ENCODE measurements at regions not wholly inside any gene's neighbourhood (a gene's known extent, or its start where the extent isn't known, plus 50 kb on each side); places are given as distances from the start of the nearest gene placed in this dataset.

DNA sequence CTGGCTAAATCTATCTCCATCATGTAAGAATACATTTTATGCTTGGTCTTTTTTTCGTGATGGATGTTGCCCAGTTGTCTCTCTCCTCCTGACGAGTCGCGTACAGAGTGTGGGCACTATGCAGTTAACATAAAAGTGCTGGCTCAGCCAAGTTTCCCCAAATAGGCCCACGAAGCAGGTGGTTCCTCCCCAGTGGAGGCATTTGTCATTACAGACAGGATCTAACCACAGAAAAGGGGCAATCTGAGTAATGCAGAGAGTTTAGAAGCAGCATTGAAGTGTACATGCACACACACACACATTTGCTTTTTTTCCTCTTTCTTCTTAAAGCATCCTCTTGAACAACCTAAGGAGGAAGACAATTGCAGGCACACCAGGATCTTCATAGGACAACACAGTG lies 188.7 kb upstream of the VCX start:
- WGBS, 2 donors: 63 to 69% methylated on average over 5 of the region's 5 CpGs
- Histone ChIP-seq H3K27ac (ENCODE audit: low read depth in 1 of 2, low read length in 1 of 2) (no peak overlapping the region), H3K9ac (ENCODE audit: insufficient read depth in 1 of 2, low read length in 2 of 2) (no peak overlapping the region), H3K36me3 (ENCODE audit: control insufficient read depth in 4 of 4, insufficient read depth in 4 of 4, low read length in 4 of 4) (no peaks in the 10 kb centered on the region), H3K9me3 (ENCODE audit: control insufficient read depth in 4 of 4, insufficient read depth in 3 of 4, low read length in 3 of 4) (peaks cover 0 to 23% (median 3%) of the 10 kb centered on the region in 4 donors), H3K4me1 (ENCODE audit: control insufficient read depth in 5 of 5, insufficient read depth in 5 of 5, low read length in 5 of 5) (no peaks in the 10 kb centered on the region), H3K27me3 (ENCODE audit: control insufficient read depth in 3 of 3, insufficient read depth in 3 of 3, low read length in 2 of 3) (peaks cover 0 to 11% (median 2%) of the 10 kb centered on the region in 3 donors), H3K4me3 (no peak overlapping the region)
- TF ChIP-seq, protein P1, sequence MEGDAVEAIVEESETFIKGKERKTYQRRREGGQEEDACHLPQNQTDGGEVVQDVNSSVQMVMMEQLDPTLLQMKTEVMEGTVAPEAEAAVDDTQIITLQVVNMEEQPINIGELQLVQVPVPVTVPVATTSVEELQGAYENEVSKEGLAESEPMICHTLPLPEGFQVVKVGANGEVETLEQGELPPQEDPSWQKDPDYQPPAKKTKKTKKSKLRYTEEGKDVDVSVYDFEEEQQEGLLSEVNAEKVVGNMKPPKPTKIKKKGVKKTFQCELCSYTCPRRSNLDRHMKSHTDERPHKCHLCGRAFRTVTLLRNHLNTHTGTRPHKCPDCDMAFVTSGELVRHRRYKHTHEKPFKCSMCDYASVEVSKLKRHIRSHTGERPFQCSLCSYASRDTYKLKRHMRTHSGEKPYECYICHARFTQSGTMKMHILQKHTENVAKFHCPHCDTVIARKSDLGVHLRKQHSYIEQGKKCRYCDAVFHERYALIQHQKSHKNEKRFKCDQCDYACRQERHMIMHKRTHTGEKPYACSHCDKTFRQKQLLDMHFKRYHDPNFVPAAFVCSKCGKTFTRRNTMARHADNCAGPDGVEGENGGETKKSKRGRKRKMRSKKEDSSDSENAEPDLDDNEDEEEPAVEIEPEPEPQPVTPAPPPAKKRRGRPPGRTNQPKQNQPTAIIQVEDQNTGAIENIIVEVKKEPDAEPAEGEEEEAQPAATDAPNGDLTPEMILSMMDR (IDR thresholded peaks at IDR 0.05; ENCODE audit: control extremely low read depth, extremely low read depth): no peak
- ATAC-seq (ENCODE audit: insufficient read depth, low FRiP score) (no peak), DNase-seq (no peak)

DNA sequence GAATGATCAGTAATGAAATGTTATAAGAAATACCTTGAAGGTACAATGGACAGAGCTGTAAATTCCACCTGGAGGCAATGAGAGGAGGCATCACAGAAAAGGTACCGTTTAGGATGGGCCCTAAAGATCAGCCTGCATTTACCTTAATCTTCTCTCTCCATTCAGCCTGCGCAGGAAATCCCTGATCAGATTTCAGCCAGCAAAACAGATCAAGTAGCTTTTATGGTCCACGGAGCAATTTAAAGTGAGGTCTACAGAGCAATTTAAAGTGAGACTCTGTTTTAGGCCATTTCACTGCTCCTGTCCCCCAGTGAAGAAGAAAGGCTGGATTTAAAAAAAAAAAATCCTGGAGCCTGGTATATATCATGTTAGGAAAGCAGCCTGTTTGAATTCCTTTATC lies 195.1 kb upstream of the VCX start:
- H3K9ac ChIP-seq (ENCODE audit: insufficient read depth in 1 of 2, low read length in 2 of 2): no peak overlapping the region
- no peak for ATAC-seq (ENCODE audit: insufficient read depth, low FRiP score)
- peaks cover 0 to 28% (median 2%) of the 10 kb centered on the region in 3 donors for H3K27me3 ChIP-seq (ENCODE audit: control insufficient read depth in 3 of 3, insufficient read depth in 3 of 3, low read length in 2 of 3)
- H3K9me3 ChIP-seq (ENCODE audit: control insufficient read depth in 4 of 4, insufficient read depth in 3 of 4, low read length in 3 of 4): peaks cover 0 to 6% (median 0%) of the 10 kb centered on the region in 4 donors
- H3K4me3 ChIP-seq: no peak overlapping the region
- H3K4me1 ChIP-seq (ENCODE audit: control insufficient read depth in 5 of 5, insufficient read depth in 5 of 5, low read length in 5 of 5): no peaks in the 10 kb centered on the region
- 17 to 27% methylated on average over 3 of the region's 3 CpGs for WGBS, 2 donors
- DNase-seq: no peak
- TF ChIP-seq, protein P1 (IDR thresholded peaks at IDR 0.05; ENCODE audit: control extremely low read depth, extremely low read depth): no peak
- no peak overlapping the region for H3K27ac ChIP-seq (ENCODE audit: low read depth in 1 of 2, low read length in 1 of 2)
- H3K36me3 ChIP-seq (ENCODE audit: control insufficient read depth in 4 of 4, insufficient read depth in 4 of 4, low read length in 4 of 4): no peaks in the 10 kb centered on the region

DNA sequence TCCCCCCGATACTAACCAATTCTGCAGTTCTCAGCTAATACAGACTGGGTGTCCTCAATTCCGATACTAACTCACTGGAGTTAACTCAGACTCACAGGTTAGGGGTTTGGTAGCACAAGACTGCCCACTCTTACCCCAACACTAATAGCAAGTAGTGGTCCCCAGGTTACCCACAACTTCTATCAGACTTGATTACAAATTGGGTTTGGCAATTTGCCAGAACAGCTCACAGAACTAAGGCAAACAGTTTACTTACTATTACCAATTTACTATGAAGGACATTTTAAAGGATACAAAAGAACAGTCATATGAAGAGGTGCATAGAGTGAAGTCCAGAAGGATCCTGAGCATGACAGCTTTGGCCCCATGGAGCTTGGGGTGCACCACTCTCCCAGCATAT lies 201.8 kb upstream of the VCX start:
- ATAC-seq (ENCODE audit: insufficient read depth, low FRiP score) (no peak), DNase-seq (no peak)
- Histone ChIP-seq H3K9me3 (ENCODE audit: control insufficient read depth in 4 of 4, insufficient read depth in 3 of 4, low read length in 3 of 4) (no peaks in the 10 kb centered on the region), H3K4me1 (ENCODE audit: control insufficient read depth in 5 of 5, insufficient read depth in 5 of 5, low read length in 5 of 5) (no peaks in the 10 kb centered on the region), H3K36me3 (ENCODE audit: control insufficient read depth in 4 of 4, insufficient read depth in 4 of 4, low read length in 4 of 4) (no peaks in the 10 kb centered on the region), H3K27ac (ENCODE audit: low read depth in 1 of 2, low read length in 1 of 2) (no peak overlapping the region), H3K27me3 (ENCODE audit: control insufficient read depth in 3 of 3, insufficient read depth in 3 of 3, low read length in 2 of 3) (peaks cover 0 to 20% (median 8%) of the 10 kb centered on the region in 3 donors), H3K4me3 (no peak overlapping the region), H3K9ac (ENCODE audit: insufficient read depth in 1 of 2, low read length in 2 of 2) (no peak overlapping the region)
- TF ChIP-seq, protein P1 (IDR thresholded peaks at IDR 0.05; ENCODE audit: control extremely low read depth, extremely low read depth): no peak
- WGBS, 2 donors: 85 to 97% methylated on average over 2 of the region's 2 CpGs

DNA sequence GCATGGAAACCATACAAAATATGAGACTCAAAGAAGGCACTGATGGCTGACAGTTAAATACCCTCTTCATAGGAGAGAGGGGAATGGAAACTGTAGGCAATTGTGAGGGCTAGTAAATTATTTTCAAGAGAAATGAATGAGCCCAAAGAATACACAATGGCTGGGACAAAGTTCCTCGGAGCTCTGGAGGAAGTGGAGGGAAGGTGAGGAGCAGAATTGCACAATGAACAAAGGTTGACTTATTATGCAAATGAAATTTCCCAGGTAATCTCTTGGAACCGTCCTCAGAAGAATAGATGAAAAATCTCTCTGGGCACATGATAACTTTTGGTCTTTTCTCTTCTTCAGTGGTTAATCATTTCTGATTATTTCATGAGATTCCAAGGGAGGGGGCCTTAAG lies 202.6 kb upstream of the VCX start:
- 66 to 83% methylated on average over 2 of the region's 2 CpGs for WGBS, 2 donors
- DNase-seq (no peak), ATAC-seq (ENCODE audit: insufficient read depth, low FRiP score) (no peak)
- Histone ChIP-seq H3K4me3 (no peak overlapping the region), H3K9ac (ENCODE audit: insufficient read depth in 1 of 2, low read length in 2 of 2) (no peak overlapping the region), H3K27me3 (ENCODE audit: control insufficient read depth in 3 of 3, insufficient read depth in 3 of 3, low read length in 2 of 3) (peaks cover 0 to 16% (median 6%) of the 10 kb centered on the region in 3 donors), H3K36me3 (ENCODE audit: control insufficient read depth in 4 of 4, insufficient read depth in 4 of 4, low read length in 4 of 4) (no peaks in the 10 kb centered on the region), H3K4me1 (ENCODE audit: control insufficient read depth in 5 of 5, insufficient read depth in 5 of 5, low read length in 5 of 5) (no peaks in the 10 kb centered on the region), H3K9me3 (ENCODE audit: control insufficient read depth in 4 of 4, insufficient read depth in 3 of 4, low read length in 3 of 4) (no peaks in the 10 kb centered on the region), H3K27ac (ENCODE audit: low read depth in 1 of 2, low read length in 1 of 2) (no peak overlapping the region)
- TF ChIP-seq, protein P1 (IDR thresholded peaks at IDR 0.05; ENCODE audit: control extremely low read depth, extremely low read depth): no peak
